PC-9 (cell line): ENCODE measurements at regions not wholly inside any gene's neighbourhood (a gene's known extent, or its start where the extent isn't known, plus 50 kb on each side); places are given as distances from the start of the nearest gene placed in this dataset.

Experiments used
- CTCF ChIP-seq: fragments of 200-600 bp; sonication (generic); conservative IDR thresholded peaks from 2 replicates; pipeline ENCODE4 v1.6.1; 2017; ENCODE audit warnings: mixed run types, antibody characterized with exemption, mild to moderate bottlenecking, moderate library complexity
- EZH2 ChIP-seq: fragments of 200-600 bp; sonication (generic); IDR thresholded peaks from 2 replicates; pipeline ENCODE4 v1.8.0; 2017; ENCODE audit warnings: antibody characterized with exemption, low read depth

GRCh38 chr1:191140038-191140437 lies 662.4 kb upstream of the BRINP3 start:
- TF ChIP-seq CTCF (no peak), EZH2 (no peak)
